Natural killer cell (primary cell): ENCODE measurements at regions not wholly inside any gene's neighbourhood (a gene's known extent, or its start where the extent isn't known, plus 50 kb on each side); places are given as distances from the start of the nearest gene placed in this dataset.
"Not testable (repeated sequence)": the region's sequence is repeated elsewhere in the genome, so short reads cannot be mapped to it uniquely, and the experiment has no call there.

ENCODE experiments used
- ATAC-seq, 3 donors: fragments of 150-1000 bp in 2 of 3; fragments of 200-7000 bp in 1 of 3; cut with Tn5 transposase; 1 replicate in 1 of 3; 2 replicates in 2 of 3; pipeline ENCODE4 v1.10.0; 2021; ENCODE audit warnings: mild to moderate bottlenecking in 2 of 3, moderate library complexity in 2 of 3
- DNase-seq, 2 donors: peaks; one replicate each; pipeline versions ENCODE4 v3.0.0 to v3.0.0-alpha.2; 2013 to 2021; ENCODE audit warnings: mixed read lengths in 1 of 2
- H3K27ac ChIP-seq: one replicate; pipeline ENCODE4 v1.5.1; 2013; ENCODE audit warnings: mild to moderate bottlenecking, low read length
- H3K27me3 ChIP-seq: one replicate; pipeline ENCODE4 v1.6.1; 2013; ENCODE audit warnings: low read length; ENCODE audit not compliant: control insufficient read depth, insufficient read depth
- H3K36me3 ChIP-seq: one replicate; pipeline ENCODE4 v1.6.1; 2013; ENCODE audit warnings: low read length; ENCODE audit not compliant: control insufficient read depth, insufficient read depth
- H3K4me1 ChIP-seq: one replicate; pipeline ENCODE4 v1.6.1; 2013; ENCODE audit warnings: low read length; ENCODE audit not compliant: control insufficient read depth, insufficient read depth
- H3K4me3 ChIP-seq: one replicate; pipeline ENCODE4 v1.5.1; 2013; ENCODE audit warnings: low read length
- H3K9me3 ChIP-seq: one replicate; pipeline ENCODE4 v1.6.1; 2013; ENCODE audit warnings: low read length; ENCODE audit not compliant: control insufficient read depth, insufficient read depth
- H3K27ac Mint-ChIP-seq, 2 donors: one replicate each; pipeline ENCODE4 v1.8.0; 2022; ENCODE audit warnings: mild to moderate bottlenecking in 2 of 2, mixed read lengths in 2 of 2, moderate library complexity in 1 of 2
- H3K27me3 Mint-ChIP-seq, 2 donors: one replicate each; pipeline ENCODE4 v1.8.0; 2022; ENCODE audit warnings: low read depth in 2 of 2, mixed read lengths in 2 of 2
- H3K36me3 Mint-ChIP-seq: one replicate; pipeline ENCODE4 v1.8.0; 2022; ENCODE audit warnings: mixed read lengths
- H3K4me1 Mint-ChIP-seq, 2 donors: one replicate each; pipeline ENCODE4 v1.8.0; 2022; ENCODE audit warnings: mixed read lengths in 2 of 2
- H3K4me3 Mint-ChIP-seq: one replicate; pipeline ENCODE4 v1.8.0; 2022; ENCODE audit warnings: mild to moderate bottlenecking, moderate library complexity, mixed read lengths
- H3K9me3 Mint-ChIP-seq, 2 donors: one replicate each; pipeline ENCODE4 v1.8.0; 2022; ENCODE audit warnings: mixed read lengths in 2 of 2
- CTCF ChIP-seq: fragments of 200-600 bp; IDR thresholded peaks from one replicate; pipeline ENCODE4 v1.8.0; 2022; ENCODE audit warnings: antibody characterized with exemption
- WGBS: methylation state at CpG from one replicate; pipeline ENCODE4 v1.1.7; 2013; ENCODE audit warnings: missing lambda C conversion rate; ENCODE audit not compliant: insufficient coverage; 5-methylcytosine and 5-hydroxymethylcytosine counted together
- intact Hi-C: fragments of 100-400 bp; cut with micrococcal nuclease; formaldehyde crosslinking; loops from one replicate; pipeline ENCODE4 v1.14.2; 2022

DNA sequence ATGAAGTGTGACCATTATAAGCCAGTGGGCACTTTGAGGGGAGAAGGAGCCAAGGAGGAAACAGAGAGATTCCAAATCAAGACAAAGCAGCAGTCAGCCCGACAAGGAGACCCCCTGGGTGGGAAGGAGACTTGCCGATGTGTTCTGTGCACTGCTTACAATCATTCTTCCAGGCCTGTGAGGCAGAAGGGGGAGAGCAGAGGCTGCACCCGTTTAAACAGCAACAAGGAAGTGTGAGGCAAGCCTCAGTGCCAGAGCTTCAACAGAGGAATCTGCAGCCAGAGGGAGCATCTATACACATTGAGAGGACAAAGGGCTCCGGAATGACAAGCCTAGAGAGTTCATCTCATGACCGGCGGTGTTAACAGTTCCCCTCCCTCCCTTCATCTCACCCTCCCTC lies 121.1 kb downstream of the NXPE2 start:
- H3K4me3 Mint-ChIP-seq = no peak overlapping the region
- no peaks in the 10 kb centered on the region for H3K4me1 Mint-ChIP-seq
- Histone ChIP-seq H3K4me1 (no peaks in the 10 kb centered on the region), H3K36me3 (no peaks in the 10 kb centered on the region), H3K9me3 (no peaks in the 10 kb centered on the region), H3K4me3 (no peak overlapping the region), H3K27ac (no peak overlapping the region), H3K27me3 (peaks cover 2% of the 10 kb centered on the region)
- H3K9me3 Mint-ChIP-seq = peaks cover 0 to 4% of the 10 kb centered on the region in 2 donors
- no peak overlapping the region for H3K27ac Mint-ChIP-seq
- ATAC-seq (no peak), DNase-seq (no peak)
- H3K27me3 Mint-ChIP-seq = peaks cover 19 to 21% of the 10 kb centered on the region in 2 donors
- no peaks in the 10 kb centered on the region for H3K36me3 Mint-ChIP-seq
- TF ChIP-seq CTCF = no peak
- 7% methylated on average over 6 of the region's 6 CpGs for WGBS
- intact Hi-C loops = no loop called here

DNA sequence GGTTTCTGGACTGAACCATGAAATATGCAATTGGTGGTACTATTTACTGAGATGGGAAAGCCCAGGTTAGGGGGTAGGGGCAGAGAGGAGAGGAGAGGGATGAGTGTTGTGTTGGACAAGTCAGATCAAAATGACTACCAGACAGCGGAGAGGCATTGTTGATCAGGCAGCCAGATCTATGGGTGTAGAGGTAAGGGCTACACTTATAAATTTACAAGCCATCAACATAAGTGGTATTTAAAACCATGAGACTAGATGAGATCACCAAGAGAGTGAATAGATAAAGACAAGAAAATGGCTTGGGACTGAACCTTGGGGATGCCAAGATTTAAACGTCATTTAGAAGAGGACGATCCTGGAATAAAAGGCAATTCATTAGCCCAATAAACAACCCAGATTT lies 123.4 kb downstream of the NXPE2 start:
- ATAC-seq (no peak), DNase-seq (no peak)
- H3K27me3 Mint-ChIP-seq = peaks cover 13 to 18% of the 10 kb centered on the region in 2 donors
- no peak overlapping the region for H3K4me3 Mint-ChIP-seq
- no peaks in the 10 kb centered on the region for H3K36me3 Mint-ChIP-seq
- WGBS = 93% methylated on average over 2 of the region's 3 CpGs
- H3K27ac ChIP-seq = no peak overlapping the region
- no peaks in the 10 kb centered on the region for H3K9me3 ChIP-seq
- intact Hi-C loops = no loop called here
- peaks cover 2% of the 10 kb centered on the region for H3K27me3 ChIP-seq
- H3K4me1 ChIP-seq = no peaks in the 10 kb centered on the region
- H3K36me3 ChIP-seq = no peaks in the 10 kb centered on the region
- H3K9me3 Mint-ChIP-seq = peaks cover 0 to 4% of the 10 kb centered on the region in 2 donors
- no peak for TF ChIP-seq CTCF
- no peak overlapping the region for H3K4me3 ChIP-seq
- H3K4me1 Mint-ChIP-seq = no peaks in the 10 kb centered on the region
- H3K27ac Mint-ChIP-seq = no peak overlapping the region

DNA sequence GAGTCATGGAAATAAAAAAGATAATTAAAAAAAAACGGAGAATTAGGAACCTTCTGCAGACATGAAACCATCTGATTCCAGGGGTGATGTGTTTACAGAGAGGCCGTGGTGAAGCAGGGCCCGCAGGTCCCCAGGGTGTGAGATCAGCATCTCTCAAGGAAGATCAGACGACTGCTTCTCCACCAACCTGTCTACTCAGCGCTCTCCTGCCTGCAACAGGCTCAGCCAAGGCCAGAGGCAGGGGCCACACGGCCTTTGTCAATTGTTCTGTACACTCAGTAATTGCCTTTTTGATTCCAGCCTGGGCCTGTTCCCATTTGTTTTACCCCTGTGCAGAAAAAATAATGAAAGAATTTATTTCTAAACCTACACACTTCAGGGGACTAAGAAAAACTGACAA lies 124.6 kb downstream of the NXPE2 start:
- ATAC-seq (no peak), DNase-seq (no peak)
- Histone ChIP-seq H3K27ac (no peak overlapping the region), H3K27me3 (no peaks in the 10 kb centered on the region), H3K36me3 (no peaks in the 10 kb centered on the region), H3K4me1 (no peaks in the 10 kb centered on the region), H3K4me3 (no peak overlapping the region), H3K9me3 (no peaks in the 10 kb centered on the region)
- Mint-ChIP-seq H3K27me3 (peaks cover 13 to 18% of the 10 kb centered on the region in 2 donors), H3K9me3 (peaks cover 0 to 4% of the 10 kb centered on the region in 2 donors), H3K4me1 (no peaks in the 10 kb centered on the region), H3K36me3 (no peaks in the 10 kb centered on the region), H3K27ac (no peak overlapping the region), H3K4me3 (no peak overlapping the region)
- TF ChIP-seq CTCF = no peak
- intact Hi-C loops = no loop called here
- WGBS = 59% methylated on average over 6 of the region's 6 CpGs

DNA sequence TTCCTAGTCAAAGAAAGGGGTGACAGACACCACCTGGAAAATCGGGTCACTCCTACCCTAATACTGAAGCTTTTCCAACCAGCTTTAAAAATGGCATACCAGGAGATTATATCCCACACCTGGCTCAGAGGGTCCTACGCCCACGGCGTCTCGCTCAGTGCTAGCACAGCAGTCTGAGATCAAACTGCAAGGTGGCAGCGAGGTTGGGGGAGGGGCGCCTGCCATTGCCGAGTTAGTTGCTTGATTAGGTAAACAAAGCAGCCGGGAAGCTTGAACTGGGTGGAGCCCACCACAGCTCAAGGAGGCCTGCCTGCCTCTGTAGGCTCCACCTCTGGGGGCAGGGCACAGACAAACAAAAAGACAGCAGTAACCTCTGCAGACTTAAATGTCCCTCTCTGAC lies 127.1 kb downstream of the NXPE2 start:
- H3K9me3 ChIP-seq, H3K4me3 Mint-ChIP-seq, H3K27me3 Mint-ChIP-seq, H3K9me3 Mint-ChIP-seq, DNase-seq, H3K4me1 Mint-ChIP-seq, H3K27ac ChIP-seq, H3K4me1 ChIP-seq, H3K27ac Mint-ChIP-seq, H3K4me3 ChIP-seq, ATAC-seq, H3K27me3 ChIP-seq, H3K36me3 ChIP-seq, H3K36me3 Mint-ChIP-seq, intact Hi-C loops: not testable (repeated sequence)
- WGBS = 69% methylated on average over 5 of the region's 9 CpGs
